GM18858 (cell line): ENCODE measurements at regions not wholly inside any gene's neighbourhood (a gene's known extent, or its start where the extent isn't known, plus 50 kb on each side); places are given as distances from the start of the nearest gene placed in this dataset.

Experiments used
- ATAC-seq: cut with Tn5 transposase; IDR thresholded peaks from one replicate; pipeline ENCODE4 v1.9.1; 2021; ENCODE audit not compliant: unreplicated experiment

- ATAC-seq, result no peak
These were observed 817.7 kb downstream of the TBC1D22A start for GRCh38 chr22:47580121-47580520.

DNA sequence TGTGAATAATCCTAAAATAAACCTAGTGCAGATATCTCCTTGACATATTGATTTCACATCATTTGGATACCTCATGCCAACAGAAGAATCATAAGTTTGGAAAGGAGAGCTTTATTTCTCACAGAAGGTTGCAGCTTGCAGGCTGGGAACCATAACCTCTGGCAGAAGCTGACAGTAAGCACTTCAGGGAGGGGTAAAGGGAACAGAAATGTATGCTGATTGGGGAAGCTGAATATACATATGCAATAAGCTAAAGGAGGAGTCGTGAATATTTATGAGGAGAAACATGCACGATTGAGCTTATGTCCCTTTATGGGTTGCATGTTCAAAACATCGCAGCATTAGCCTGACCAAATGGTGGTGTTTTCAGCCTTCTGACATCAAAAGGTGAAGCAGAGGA, 814.5 kb downstream of the TBC1D22A start:
- no peak for ATAC-seq

DNA sequence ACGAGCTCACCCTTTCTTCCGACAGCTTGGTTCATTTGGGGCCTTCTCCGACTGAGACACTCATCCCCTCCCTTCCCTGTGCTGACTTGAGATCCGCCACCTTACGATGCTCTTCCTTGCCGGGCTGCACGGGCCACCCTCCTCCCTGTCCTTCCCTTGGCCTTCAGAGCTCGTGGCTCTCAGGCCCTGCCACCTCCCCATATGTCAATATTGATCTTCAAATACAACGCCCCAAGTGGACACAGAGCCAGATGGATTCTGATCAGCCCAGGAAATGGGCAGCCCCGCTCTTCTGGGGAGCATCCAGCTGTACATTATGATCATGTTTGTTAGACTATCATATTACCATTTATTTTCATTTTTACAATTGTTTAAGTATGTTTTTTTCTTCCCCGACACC, 812.8 kb downstream of the TBC1D22A start:
- no peak for ATAC-seq

- no peak for ATAC-seq
These were observed 812.1 kb downstream of the TBC1D22A start for GRCh38 chr22:47574556-47574955.

GRCh38 chr22:47573141-47573540, 810.7 kb downstream of the TBC1D22A start:
- no peak for ATAC-seq

GRCh38 chr22:47572443-47572842, 810.0 kb downstream of the TBC1D22A start:
- no peak for ATAC-seq

- ATAC-seq, result no peak
These were observed 809.2 kb downstream of the TBC1D22A start for GRCh38 chr22:47571616-47572015.

GRCh38 chr22:47570851-47571250, 808.4 kb downstream of the TBC1D22A start:
- no peak for ATAC-seq

- ATAC-seq, result no peak
These were observed 807.8 kb downstream of the TBC1D22A start for GRCh38 chr22:47570300-47570685.

DNA sequence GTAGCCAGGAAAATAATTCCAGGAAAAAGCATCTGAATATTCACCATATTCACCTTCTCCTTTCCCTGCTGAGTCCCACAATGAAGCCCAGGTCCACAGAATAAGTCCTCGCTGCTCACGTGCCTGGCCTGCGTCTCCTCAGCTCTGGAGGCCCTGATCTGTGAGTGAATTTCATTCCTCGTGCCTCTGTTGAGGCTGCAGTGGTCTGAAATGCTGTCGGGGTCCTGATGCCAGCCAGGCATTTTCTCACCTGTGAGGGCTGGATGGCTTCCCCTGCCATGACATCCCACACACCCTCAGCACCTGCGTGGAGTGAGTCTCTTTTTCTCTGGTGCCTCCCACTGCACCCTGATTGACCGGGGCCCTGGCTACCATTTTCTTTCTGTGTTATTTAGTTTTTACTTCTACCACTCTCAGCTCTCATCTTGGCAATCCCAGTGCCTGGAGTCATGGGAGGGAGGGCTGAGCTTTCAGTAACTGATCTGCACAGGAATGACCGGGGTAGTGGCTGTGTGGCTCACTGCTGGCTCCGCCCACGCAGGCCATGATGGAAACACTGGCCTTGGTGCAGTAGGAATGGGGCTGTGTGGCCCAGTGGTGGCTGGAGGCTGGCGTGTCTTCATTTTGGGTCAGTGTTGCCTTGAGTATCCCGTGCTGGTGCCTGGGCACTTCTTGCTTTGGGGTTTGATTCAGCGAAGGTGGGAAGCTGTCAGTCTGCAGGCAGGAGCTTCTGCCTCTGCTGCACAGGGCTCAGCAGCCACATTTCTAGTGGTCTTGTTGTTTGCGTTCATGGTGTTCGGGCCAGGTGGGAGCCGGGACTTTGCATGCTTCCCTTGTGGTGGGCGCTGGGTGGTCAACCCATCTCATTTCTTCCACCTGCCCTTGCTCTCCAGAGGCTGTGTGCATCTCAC, 807.2 kb downstream of the TBC1D22A start:
- ATAC-seq, result no peak

DNA sequence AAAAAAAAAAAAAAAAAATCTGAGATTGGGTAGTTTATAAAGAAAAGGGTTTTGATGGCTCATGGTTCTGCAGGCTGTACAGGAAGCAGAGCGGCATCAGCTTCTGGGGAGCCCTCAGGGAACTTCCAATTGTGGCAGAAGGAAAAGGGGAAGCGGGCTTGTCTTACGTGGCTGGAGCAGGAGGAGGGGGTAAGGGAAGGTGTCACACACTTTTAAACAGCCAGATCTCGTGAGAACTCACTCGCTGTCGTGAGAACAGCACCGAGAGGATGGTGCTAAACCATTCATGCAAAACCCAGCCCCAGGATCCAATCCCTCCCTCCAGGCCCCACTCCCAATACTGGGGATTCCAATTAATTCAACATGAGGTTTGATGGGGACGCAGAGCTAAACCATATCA, 806.2 kb downstream of the TBC1D22A start:
- no peak for ATAC-seq

DNA sequence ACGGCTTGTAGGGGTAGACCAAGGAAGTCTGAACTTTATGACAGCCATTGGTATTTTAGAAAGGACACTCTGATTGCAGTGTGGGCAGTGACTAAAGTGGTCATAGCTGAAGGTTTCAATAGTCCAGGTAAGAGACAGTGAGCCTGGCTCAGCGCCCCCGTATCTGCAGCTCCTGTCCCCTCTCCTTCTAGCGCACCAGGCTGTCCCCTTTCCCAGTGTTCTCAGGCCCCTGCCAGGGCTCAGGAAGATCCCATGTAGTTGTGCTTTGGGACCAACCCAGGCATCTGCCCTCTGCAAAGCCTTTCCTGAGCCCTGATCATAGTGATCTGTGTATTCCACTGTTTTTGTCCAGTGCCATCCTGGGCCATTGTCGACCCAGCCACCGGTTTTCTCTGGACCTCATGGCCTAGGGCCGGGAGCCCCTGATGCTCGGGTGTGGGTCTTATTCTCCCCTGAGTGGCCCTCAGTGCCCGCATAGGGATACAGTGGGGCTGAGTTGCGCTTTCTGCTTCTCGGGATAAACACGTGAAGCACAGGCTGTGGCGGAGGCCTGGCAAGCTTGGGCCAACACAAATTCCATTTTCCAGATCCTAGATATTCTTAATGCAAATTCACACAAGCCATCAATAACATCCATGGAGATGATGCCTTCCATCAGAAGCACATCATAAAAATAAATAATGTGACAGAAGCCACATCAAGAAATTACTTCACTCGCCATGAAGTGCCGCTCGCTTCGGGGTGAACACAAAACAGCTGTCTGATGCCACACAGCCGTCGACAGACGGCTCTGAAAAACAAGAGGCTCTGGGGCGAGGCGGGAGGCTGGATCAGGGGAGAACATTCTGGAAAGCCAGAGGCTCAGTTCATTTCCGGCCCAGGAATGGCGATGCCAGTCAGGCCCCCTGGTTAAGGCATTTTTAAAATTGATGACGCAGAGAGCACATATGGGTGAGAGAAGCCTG, 805.0 kb downstream of the TBC1D22A start:
- ATAC-seq, result no peak

- no peak for ATAC-seq
These were observed 804.0 kb downstream of the TBC1D22A start for GRCh38 chr22:47566491-47566890.

DNA sequence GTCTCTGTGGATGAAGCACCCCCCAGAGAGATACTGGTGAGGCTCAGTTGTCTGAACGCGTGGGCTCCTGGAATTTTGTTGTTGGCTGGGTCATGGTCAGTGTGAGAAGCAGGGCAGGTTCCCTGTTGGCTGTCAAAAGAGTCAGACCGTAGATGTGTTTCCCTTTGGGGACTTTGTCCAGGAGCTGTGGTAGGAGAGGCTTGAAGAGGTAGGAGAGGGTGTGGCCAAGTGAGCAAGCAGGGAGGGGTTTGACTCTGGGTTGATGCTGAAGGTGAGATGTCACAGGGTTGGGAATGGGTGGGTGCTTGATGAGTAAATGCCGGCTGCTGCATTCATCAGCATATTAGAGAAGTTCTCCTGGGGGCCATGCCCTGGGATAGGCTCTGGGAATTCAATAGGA, 803.2 kb downstream of the TBC1D22A start:
- ATAC-seq, result no peak

- ATAC-seq, result no peak
These were observed 802.4 kb downstream of the TBC1D22A start for GRCh38 chr22:47564651-47565434.

DNA sequence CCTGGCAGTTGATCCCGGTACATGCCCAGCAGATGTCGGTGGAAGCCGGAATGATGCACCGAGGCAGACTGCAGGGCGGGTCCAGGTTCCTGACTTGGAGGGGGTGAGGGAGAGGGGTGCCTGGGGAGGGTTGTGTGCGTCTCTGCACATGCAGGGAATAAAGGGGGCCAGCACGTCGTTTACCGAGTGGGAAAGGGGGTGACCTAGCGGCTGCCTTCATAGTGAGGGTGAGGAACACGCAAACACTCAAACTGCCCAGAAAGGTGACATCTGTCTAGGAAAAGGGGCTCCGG, 801.7 kb downstream of the TBC1D22A start:
- ATAC-seq, result no peak

GRCh38 chr22:47563406-47564157, 801.1 kb downstream of the TBC1D22A start:
- no peak for ATAC-seq

DNA sequence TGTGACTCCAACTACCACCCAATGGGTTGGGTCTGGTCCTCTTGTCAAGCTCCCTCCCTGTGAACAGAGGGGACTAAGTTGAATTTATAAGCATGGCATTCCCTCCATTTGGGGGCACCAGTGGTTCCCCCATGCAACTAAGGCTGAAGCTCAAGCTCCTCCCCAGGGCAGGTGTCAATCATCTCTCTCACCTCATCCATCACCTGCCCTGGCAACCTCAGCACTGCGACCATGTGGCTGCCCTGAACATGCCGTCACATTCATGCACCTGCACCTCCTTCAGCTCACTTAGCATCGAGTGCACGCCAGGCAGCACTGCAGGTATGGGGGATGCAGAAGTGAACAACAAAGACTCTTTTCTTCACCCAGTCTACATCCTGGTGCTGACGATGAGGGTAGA, 799.3 kb downstream of the TBC1D22A start:
- no peak for ATAC-seq

DNA sequence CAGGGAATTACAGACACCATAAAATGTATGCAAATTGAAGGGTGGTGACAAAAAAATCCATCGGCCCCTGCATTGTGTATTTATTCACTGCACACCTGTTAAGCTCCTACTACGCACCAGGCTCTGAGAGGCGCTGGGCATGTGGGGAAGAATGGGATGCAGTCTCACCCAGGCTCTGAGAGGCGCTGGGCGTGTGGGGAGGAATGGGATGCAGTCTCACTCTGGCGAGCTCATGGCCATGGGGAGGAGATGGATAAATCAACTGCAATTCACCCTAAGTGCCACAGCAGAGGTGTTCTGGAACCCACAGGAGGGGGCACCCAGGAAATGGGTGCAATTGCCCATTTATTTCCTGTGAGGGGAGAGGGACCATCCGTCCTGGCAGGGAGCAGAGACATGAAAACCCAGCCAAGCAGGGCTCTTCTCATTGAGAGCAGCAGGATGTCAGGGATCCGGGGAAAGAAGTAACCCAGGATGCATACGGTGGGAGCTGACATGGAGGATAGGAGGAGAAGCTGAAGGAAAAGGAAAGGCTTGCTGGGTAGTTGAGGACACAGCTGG, 798.7 kb downstream of the TBC1D22A start:
- no peak for ATAC-seq
